ENCODE measurements at regions not wholly inside any gene's neighbourhood (a gene's known extent, or its start where the extent isn't known, plus 50 kb on each side); places are given as distances from the start of the nearest gene placed in this dataset.

DNA sequence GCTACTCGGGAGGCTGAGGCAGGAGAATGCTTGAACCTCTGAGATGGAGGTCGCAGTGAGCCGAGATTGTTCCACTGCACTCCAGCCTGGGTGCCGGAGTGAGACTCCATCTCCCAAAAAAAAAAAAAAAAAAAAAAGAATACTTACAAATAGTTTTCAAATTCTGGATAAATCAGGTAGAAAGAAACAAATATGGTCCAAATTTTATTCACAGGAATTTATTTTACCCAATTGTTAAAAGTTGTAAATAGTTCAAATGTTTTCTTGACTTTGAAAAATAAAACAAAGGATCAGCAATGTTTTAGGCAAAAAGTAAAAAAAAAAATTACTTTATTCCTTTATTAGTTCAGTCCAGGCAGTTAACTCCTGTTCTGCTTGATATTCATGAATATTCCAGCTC, 172.9 kb upstream of the NAMPT start:
- WGBS (ENCODE audit: insufficient coverage): no CpG with 5 or more reads among the region's 4 CpGs
- Histone ChIP-seq H3K4me2 (replicated peaks; ENCODE audit: extremely low read depth, low read length, poor library complexity, severe bottlenecking) (no peak overlapping the region), H3K36me3 (replicated peaks in 1 of 2; ENCODE audit: control insufficient read depth in 1 of 2, insufficient read depth in 2 of 2, low read length in 2 of 2) (no peaks in the 10 kb centered on the region), H3K9ac (ENCODE audit: insufficient read depth, low read length, poor library complexity, severe bottlenecking) (no peak overlapping the region), H4K20me1 (ENCODE audit: insufficient read depth, low read length) (no peaks in the 10 kb centered on the region), H3K9me3 (replicated peaks in 1 of 2; ENCODE audit: control insufficient read depth in 1 of 2, insufficient read depth in 1 of 2, low read length in 2 of 2) (peaks cover 6 to 7% of the 10 kb centered on the region in 2 donors), H2AFZ (ENCODE audit: insufficient read depth, low read depth, low read length, poor library complexity, severe bottlenecking) (no peak overlapping the region), H3K4me1 (ENCODE audit: control insufficient read depth in 1 of 2, insufficient read depth in 2 of 2, low read length in 2 of 2) (no peaks in the 10 kb centered on the region), H3K27me3 (ENCODE audit: control insufficient read depth in 2 of 2, insufficient read depth in 2 of 2, low read length in 2 of 2) (no peaks in the 10 kb centered on the region), H3K27ac (ENCODE audit: low read depth in 1 of 2, low read length in 2 of 2) (no peak overlapping the region), H3K4me3 (replicated peaks in 1 of 3; ENCODE audit: low read depth in 2 of 3, low read length in 3 of 3) (no peak overlapping the region), H3K79me2 (ENCODE audit: insufficient read depth, low read length) (no peaks in the 10 kb centered on the region)
- Mint-ChIP-seq H3K4me3 (no peak overlapping the region), H3K27ac (no peak overlapping the region), H3K9me3 (peaks cover 3 to 10% (median 8%) of the 10 kb centered on the region in 7 donors), H3K4me1 (no peaks in the 10 kb centered on the region), H3K36me3 (no peaks in the 10 kb centered on the region), H3K27me3 (ENCODE audit: low read depth in 3 of 3) (no peaks in the 10 kb centered on the region)
- intact Hi-C loops (cut with micrococcal nuclease): loop anchor here in 1 of 2 donors (10.0 kb wide), 1 partner anchor 173 kb away; the partner anchor contains the start of gene NAMPT
- no peak for TF ChIP-seq CTCF (IDR thresholded peaks at IDR 0.05)
- DNase-seq: no peak

GRCh38 chr7:106456329-106456728, 171.5 kb upstream of the NAMPT start:
- intact Hi-C loops (cut with micrococcal nuclease): loop anchor here in 1 of 2 donors (10.0 kb wide), 1 partner anchor 172 kb away; the partner anchor contains the start of gene NAMPT
- H3K27me3 ChIP-seq (ENCODE audit: control insufficient read depth in 2 of 2, insufficient read depth in 2 of 2, low read length in 2 of 2): no peaks in the 10 kb centered on the region
- peaks cover 6 to 16% of the 10 kb centered on the region in 2 donors for H3K9me3 ChIP-seq (replicated peaks in 1 of 2; ENCODE audit: control insufficient read depth in 1 of 2, insufficient read depth in 1 of 2, low read length in 2 of 2)
- no peak overlapping the region for H3K4me2 ChIP-seq (replicated peaks; ENCODE audit: extremely low read depth, low read length, poor library complexity, severe bottlenecking)
- H3K9ac ChIP-seq (ENCODE audit: insufficient read depth, low read length, poor library complexity, severe bottlenecking): no peak overlapping the region
- no peaks in the 10 kb centered on the region for H3K79me2 ChIP-seq (ENCODE audit: insufficient read depth, low read length)
- H3K4me1 ChIP-seq (ENCODE audit: control insufficient read depth in 1 of 2, insufficient read depth in 2 of 2, low read length in 2 of 2): no peaks in the 10 kb centered on the region
- Mint-ChIP-seq H3K27me3 (ENCODE audit: low read depth in 3 of 3) (no peaks in the 10 kb centered on the region), H3K4me1 (no peaks in the 10 kb centered on the region), H3K4me3 (no peak overlapping the region), H3K27ac (no peak overlapping the region), H3K9me3 (peaks cover 3 to 22% (median 13%) of the 10 kb centered on the region in 7 donors), H3K36me3 (no peaks in the 10 kb centered on the region)
- H3K36me3 ChIP-seq (replicated peaks in 1 of 2; ENCODE audit: control insufficient read depth in 1 of 2, insufficient read depth in 2 of 2, low read length in 2 of 2): no peaks in the 10 kb centered on the region
- no peak for DNase-seq
- H3K4me3 ChIP-seq (replicated peaks in 1 of 3; ENCODE audit: low read depth in 2 of 3, low read length in 3 of 3): no peak overlapping the region
- no peak for TF ChIP-seq CTCF (IDR thresholded peaks at IDR 0.05)
- H4K20me1 ChIP-seq (ENCODE audit: insufficient read depth, low read length): no peaks in the 10 kb centered on the region
- H3K27ac ChIP-seq (ENCODE audit: low read depth in 1 of 2, low read length in 2 of 2): no peak overlapping the region
- no peak overlapping the region for H2AFZ ChIP-seq (ENCODE audit: insufficient read depth, low read depth, low read length, poor library complexity, severe bottlenecking)
